Mucosa of stomach (tissue), 1 donor: ENCODE measurements at regions not wholly inside any gene's neighbourhood (a gene's known extent, or its start where the extent isn't known, plus 50 kb on each side); places are given as distances from the start of the nearest gene placed in this dataset.
"Not testable (repeated sequence)": the region's sequence is repeated elsewhere in the genome, so short reads cannot be mapped to it uniquely, and the experiment has no call there.

Source experiments
- H3K27me3 ChIP-seq: one replicate; pipeline ENCODE4 v1.7.0; 2013; ENCODE audit warnings: mild to moderate bottlenecking, low read length; ENCODE audit not compliant: control insufficient read depth, insufficient read depth
- H3K36me3 ChIP-seq: one replicate; pipeline ENCODE4 v1.7.0; 2013; ENCODE audit warnings: low read length; ENCODE audit not compliant: control insufficient read depth, insufficient read depth
- H3K4me1 ChIP-seq: one replicate; pipeline ENCODE4 v1.7.0; 2013; ENCODE audit warnings: mild to moderate bottlenecking, low read length; ENCODE audit not compliant: control insufficient read depth, insufficient read depth
- H3K4me3 ChIP-seq: one replicate; pipeline ENCODE4 v1.7.0; 2013; ENCODE audit warnings: low read length
- H3K9ac ChIP-seq: one replicate; pipeline ENCODE4 v1.7.0; 2013; ENCODE audit warnings: mild to moderate bottlenecking, low read length, moderate library complexity
- H3K9me3 ChIP-seq: one replicate; pipeline ENCODE4 v1.7.0; 2013; ENCODE audit warnings: mild to moderate bottlenecking, low read length, moderate library complexity; ENCODE audit not compliant: control insufficient read depth
- donor health status: Pancreatic carcinoma.

GRCh38 chr18:71040161-71040560, 751.3 kb downstream of the SOCS6 start:
- H3K4me3 ChIP-seq = no peak overlapping the region
- no peaks in the 10 kb centered on the region for H3K4me1 ChIP-seq
- H3K9me3 ChIP-seq = no peaks in the 10 kb centered on the region
- no peaks in the 10 kb centered on the region for H3K27me3 ChIP-seq
- no peak overlapping the region for H3K9ac ChIP-seq
- H3K36me3 ChIP-seq = no peaks in the 10 kb centered on the region

GRCh38 chr18:71038196-71038595, 749.4 kb downstream of the SOCS6 start:
- H3K9ac ChIP-seq = no peak overlapping the region
- no peaks in the 10 kb centered on the region for H3K36me3 ChIP-seq
- no peaks in the 10 kb centered on the region for H3K9me3 ChIP-seq
- H3K4me1 ChIP-seq = no peaks in the 10 kb centered on the region
- H3K4me3 ChIP-seq = no peak overlapping the region
- H3K27me3 ChIP-seq = no peaks in the 10 kb centered on the region

DNA sequence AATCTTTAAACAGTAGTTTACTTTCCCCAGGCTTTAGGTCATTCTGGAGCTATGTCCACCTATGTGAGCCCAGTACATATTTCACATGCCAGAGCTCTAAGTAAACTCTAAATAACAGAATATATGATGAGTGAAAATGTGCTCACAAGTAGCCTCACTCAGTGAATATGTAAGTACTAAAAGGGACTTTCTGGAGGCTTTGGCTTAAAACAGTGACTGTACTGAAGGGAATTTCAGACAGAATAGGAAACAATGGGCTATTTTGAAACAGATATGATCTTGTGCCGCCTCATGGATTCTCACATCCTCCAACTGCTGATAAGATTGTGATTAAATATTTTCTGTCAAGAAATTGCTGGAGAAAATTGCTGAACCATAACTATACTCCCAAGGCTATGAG, 747.9 kb downstream of the SOCS6 start:
- H3K9me3 ChIP-seq = no peaks in the 10 kb centered on the region
- H3K9ac ChIP-seq = no peak overlapping the region
- H3K4me1 ChIP-seq = no peaks in the 10 kb centered on the region
- H3K27me3 ChIP-seq = no peaks in the 10 kb centered on the region
- no peaks in the 10 kb centered on the region for H3K36me3 ChIP-seq
- no peak overlapping the region for H3K4me3 ChIP-seq

DNA sequence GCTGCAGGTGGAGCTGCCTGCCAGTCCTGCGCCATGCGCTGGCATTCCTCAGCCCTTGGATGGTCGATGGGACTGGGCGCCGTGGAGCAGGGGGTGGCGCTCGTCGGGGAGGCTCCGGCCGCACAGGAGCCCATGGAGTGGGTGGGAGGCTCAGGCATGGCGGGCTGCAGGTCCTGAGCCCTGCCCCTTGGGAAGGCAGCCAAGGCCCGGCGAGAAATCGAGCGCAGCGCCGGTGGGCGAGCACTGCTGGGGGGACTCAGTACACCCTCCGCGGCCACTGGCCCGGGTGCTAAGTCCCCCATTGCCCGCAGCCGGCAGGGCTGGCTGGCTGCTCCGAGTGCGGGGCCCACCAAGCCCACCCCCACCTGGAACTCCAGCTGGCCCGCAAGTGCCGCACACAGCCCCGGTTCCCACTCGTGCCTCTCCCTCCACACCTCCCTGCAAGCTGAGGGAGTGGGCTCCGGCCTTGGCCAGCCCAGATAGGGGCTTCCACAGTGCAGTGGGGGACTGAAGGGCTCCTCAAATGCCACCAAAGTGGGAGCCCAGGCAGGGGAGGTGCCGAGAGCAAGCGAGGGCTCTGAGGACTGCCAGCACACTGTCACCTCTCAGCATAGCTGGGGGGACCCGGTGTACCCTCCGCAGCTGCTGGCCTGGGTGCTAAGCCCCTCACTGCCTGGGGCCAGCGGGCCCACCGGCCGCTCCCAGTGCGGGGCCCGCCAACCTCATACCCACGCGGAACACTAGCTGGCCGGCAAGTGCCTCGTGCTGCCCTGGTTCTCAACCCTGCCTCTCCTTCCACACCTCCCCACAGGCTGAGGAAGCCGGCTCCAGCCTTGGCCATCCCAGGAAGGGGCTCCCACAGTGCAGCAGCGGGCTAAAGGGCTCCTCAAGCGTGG, 742.7 kb downstream of the SOCS6 start:
- not testable (repeated sequence) for H3K36me3 ChIP-seq, H3K9ac ChIP-seq, H3K27me3 ChIP-seq, H3K9me3 ChIP-seq, H3K4me3 ChIP-seq, H3K4me1 ChIP-seq

DNA sequence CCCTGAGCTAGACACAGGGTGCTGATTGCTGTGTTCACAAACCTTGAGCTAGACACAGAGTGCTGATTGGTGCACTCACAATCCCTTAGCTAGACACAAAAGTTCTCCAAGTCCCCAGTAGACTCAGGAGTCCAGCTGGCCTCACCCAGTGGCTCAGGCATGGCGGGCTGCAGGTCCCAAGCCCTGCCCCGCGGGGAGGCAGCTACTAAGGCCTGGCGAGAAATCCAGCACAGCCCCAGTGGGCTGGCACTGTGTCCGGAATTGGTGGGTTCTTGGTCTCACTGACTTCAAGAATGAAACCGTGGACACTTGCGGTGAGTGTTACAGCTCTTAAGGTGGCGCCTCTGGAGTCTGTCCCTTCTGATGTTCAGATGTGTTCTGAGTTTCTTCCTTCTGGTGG, 741.2 kb downstream of the SOCS6 start:
- H3K4me3 ChIP-seq, H3K4me1 ChIP-seq, H3K36me3 ChIP-seq, H3K9me3 ChIP-seq, H3K27me3 ChIP-seq, H3K9ac ChIP-seq: not testable (repeated sequence)

- Histone ChIP-seq H3K4me3 (no peak overlapping the region), H3K36me3 (no peaks in the 10 kb centered on the region)
These were observed 739.5 kb downstream of the SOCS6 start for GRCh38 chr18:71028285-71028762.

DNA sequence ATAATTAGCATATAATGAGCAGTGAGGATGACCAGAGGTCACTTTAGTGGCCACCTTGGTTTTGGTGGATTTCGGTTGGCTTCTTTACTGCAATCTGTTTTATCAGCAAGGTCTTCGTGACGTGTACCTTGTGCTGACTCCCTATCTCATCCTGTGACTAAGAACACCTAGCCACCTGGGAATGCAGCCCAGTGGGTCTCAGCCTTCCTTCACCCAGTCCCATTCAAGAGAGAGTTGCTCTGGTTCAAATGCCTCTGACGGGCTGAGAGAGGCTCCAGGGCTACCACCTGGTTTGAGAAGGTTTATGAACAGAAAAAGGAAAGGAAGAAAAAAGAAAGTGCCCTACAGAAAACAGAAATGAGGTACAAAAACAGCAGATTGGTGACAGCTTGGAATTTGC, 738.7 kb downstream of the SOCS6 start:
- no peak overlapping the region for H3K4me3 ChIP-seq
- no peaks in the 10 kb centered on the region for H3K4me1 ChIP-seq
- H3K27me3 ChIP-seq = no peaks in the 10 kb centered on the region
- no peaks in the 10 kb centered on the region for H3K9me3 ChIP-seq
- no peak overlapping the region for H3K9ac ChIP-seq
- H3K36me3 ChIP-seq = no peaks in the 10 kb centered on the region

More at GRCh38 chr18:71028285-71028762, 739.5 kb downstream of the SOCS6 start:
- no peak overlapping the region for H3K9ac ChIP-seq
- no peaks in the 10 kb centered on the region for H3K9me3 ChIP-seq
- H3K4me1 ChIP-seq = no peaks in the 10 kb centered on the region
- H3K27me3 ChIP-seq = no peaks in the 10 kb centered on the region

DNA sequence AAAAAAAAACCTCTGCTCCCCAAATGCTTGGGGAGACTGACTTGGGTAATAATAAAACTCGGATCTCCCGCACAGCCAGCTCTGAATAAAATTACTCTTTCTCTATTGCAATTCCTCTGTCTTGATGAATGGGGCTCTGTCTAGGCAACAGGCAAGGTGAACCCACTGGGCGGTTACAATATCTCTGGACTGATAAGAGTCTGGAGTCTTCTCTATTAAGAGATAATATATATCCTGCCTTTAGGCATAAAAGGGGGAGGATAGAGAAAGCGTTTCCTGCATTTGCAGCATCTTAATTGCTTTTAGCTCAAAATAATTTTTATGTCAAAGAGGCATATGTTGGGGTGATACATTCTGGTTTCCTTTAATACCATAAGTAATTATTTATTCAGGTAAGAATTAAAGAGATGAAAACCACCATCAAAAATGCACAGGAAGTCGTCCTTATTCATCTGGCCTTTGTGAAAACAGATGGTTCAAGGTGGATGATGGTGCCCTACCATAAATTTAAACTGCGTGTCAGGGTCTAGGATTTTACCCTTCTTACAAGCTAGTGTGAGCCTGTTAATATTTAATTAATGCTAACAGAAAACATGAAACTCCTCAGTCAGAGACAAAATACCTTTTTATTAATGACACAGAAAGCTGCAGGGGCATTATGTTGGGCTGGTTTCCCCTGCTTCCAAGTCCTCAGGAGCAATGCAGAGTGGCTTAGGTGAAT, 736.8 kb downstream of the SOCS6 start:
- no peak overlapping the region for H3K4me3 ChIP-seq
- H3K36me3 ChIP-seq = no peaks in the 10 kb centered on the region

GRCh38 chr18:71022389-71022788, 733.5 kb downstream of the SOCS6 start:
- no peaks in the 10 kb centered on the region for H3K9me3 ChIP-seq
- H3K9ac ChIP-seq = no peak overlapping the region
- no peaks in the 10 kb centered on the region for H3K4me1 ChIP-seq
- no peaks in the 10 kb centered on the region for H3K36me3 ChIP-seq
- no peaks in the 10 kb centered on the region for H3K27me3 ChIP-seq
- no peak overlapping the region for H3K4me3 ChIP-seq

More for the DNA sequence above, 736.8 kb downstream of the SOCS6 start:
- H3K4me1 ChIP-seq = no peaks in the 10 kb centered on the region
- no peaks in the 10 kb centered on the region for H3K27me3 ChIP-seq
- no peak overlapping the region for H3K9ac ChIP-seq
- H3K9me3 ChIP-seq = no peaks in the 10 kb centered on the region

DNA sequence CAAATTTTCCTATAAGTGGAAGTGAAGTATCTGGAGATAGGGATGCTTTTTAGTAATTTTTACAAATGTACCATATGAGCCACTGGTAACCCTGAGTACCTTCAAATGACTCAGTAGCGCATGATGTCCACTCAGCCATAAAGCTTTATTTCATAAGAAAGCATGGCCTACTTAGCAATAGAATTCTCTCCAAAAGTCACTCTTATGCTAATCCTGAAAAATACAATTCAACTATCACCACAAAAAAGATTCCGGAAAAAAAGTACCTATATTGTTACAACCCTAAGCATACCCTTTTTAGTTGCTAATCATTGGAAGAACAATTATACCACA, 732.2 kb downstream of the SOCS6 start:
- Histone ChIP-seq H3K9me3 (no peaks in the 10 kb centered on the region), H3K36me3 (no peaks in the 10 kb centered on the region), H3K4me1 (no peaks in the 10 kb centered on the region), H3K27me3 (no peaks in the 10 kb centered on the region), H3K4me3 (no peak overlapping the region), H3K9ac (no peak overlapping the region)

DNA sequence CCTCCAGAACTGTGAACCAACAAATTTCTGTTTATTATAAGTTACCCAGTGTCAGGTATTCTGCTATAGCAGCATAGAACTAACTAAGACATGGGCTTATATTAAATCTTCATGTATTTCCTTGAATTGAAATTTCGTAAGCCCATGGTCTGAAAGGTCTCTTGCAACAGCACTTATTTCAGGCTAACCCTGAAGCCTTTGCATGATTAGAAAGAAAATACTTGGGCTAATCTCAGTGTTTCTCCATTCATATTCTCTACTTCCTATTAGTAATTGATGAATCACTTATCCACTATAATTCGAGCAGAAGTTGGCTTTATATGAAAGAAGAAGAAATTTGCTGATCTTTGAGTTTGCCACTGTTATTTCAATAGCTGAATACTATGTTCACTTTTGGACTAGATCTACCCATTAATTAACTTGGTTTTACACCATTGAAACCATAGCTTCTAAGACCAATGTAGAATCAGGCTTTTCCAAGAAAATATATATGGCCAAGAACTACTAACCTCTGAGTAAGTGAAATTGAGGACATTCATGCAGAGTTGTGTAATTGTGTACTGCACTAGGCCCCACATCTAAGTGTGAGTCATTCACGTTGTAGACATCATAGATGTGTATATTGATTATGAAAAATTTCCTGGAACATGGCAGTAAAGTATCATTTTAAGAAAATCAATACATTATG, 731.6 kb downstream of the SOCS6 start:
- Histone ChIP-seq H3K27me3 (no peaks in the 10 kb centered on the region), H3K4me3 (no peak overlapping the region), H3K9me3 (no peaks in the 10 kb centered on the region), H3K4me1 (no peaks in the 10 kb centered on the region), H3K9ac (no peak overlapping the region), H3K36me3 (no peaks in the 10 kb centered on the region)

DNA sequence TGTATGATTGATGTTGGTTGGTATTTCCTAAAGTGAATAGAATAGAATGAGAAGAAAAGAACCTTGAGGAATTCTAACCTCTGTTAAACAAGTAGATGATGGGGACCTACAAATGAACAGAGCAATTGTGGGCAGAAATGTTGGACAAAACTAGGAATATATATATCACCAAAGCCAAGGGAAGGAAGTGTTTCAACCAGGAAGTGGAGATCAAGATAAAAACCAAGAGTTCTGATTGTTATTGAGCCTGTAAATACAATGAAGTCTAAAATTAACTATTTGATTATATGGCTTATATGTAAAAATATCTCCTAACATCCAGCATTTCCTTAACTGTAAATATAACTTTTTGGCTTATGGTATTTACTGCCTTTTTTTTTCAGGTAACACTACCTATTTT, 730.0 kb downstream of the SOCS6 start:
- Histone ChIP-seq H3K4me1 (no peaks in the 10 kb centered on the region), H3K36me3 (no peaks in the 10 kb centered on the region), H3K27me3 (no peaks in the 10 kb centered on the region), H3K9ac (no peak overlapping the region), H3K9me3 (no peaks in the 10 kb centered on the region), H3K4me3 (no peak overlapping the region)
